B cell (primary cell): ENCODE measurements at regions not wholly inside any gene's neighbourhood (a gene's known extent, or its start where the extent isn't known, plus 50 kb on each side); places are given as distances from the start of the nearest gene placed in this dataset.

Experiments used
- ATAC-seq: fragments of 200-7000 bp; cut with Tn5 transposase; one replicate; pipeline ENCODE4 v1.10.0; 2021; ENCODE audit warnings: low read depth, mild to moderate bottlenecking, moderate number of reproducible peaks, moderate library complexity
- CTCF ChIA-PET: fragments of 350-600 bp; sonication (Branson Sonifier 250); formaldehyde crosslinking; loops from one replicate; lab custom pipeline; 2021; ENCODE audit warnings: antibody characterized with exemption, inconsistent platforms; lab: Charles Lee
- POLR2A ChIA-PET: fragments of 350-600 bp; sonication (Branson Sonifier 250); formaldehyde crosslinking; loops from one replicate; lab custom pipeline; 2021; ENCODE audit warnings: antibody characterized with exemption; lab: Charles Lee
- DNase-seq: peaks from one replicate; pipeline ENCODE4 v3.0.0; 2013
- H2AFZ ChIP-seq: 2 replicates; pipeline ENCODE4 v1.6.1; 2012; ENCODE audit warnings: mild to moderate bottlenecking, low read depth, low read length; ENCODE audit not compliant: insufficient read depth, poor library complexity, severe bottlenecking
- H3K27ac ChIP-seq, 2 donors: 1 replicate in 1 of 2; 2 replicates in 1 of 2; pipeline ENCODE4 v1.5.1; 2012 to 2013; ENCODE audit warnings: low read length in 2 of 2, mild to moderate bottlenecking in 2 of 2, moderate library complexity in 1 of 2
- H3K27me3 ChIP-seq, 4 experiments: fragments of 200-600 bp in 1 of 4; sonication (generic) in 1 of 4; replicated peaks in 1 of 4; 1 replicate in 2 of 4; 2 replicates in 2 of 4; pipeline versions ENCODE4 v1.6.1 to v1.7.0; 2013 to 2016; ENCODE audit warnings: low read length in 3 of 4, mild to moderate bottlenecking in 2 of 4, mixed read lengths in 1 of 4, moderate library complexity in 1 of 4; ENCODE audit not compliant: insufficient read depth in 4 of 4, control insufficient read depth in 3 of 4; ENCODE audit errors: control extremely low read depth in 1 of 4
- H3K36me3 ChIP-seq, 2 experiments: replicated peaks in 1 of 2; 1 replicate in 1 of 2; 2 replicates in 1 of 2; pipeline versions ENCODE4 v1.6.1 to v1.7.1; 2013; ENCODE audit warnings: low read length in 1 of 2; ENCODE audit not compliant: insufficient read depth in 2 of 2, control insufficient read depth in 1 of 2; ENCODE audit errors: control extremely low read depth in 1 of 2, extremely low read depth in 1 of 2
- H3K4me1 ChIP-seq, 2 donors: fragments of 200-600 bp in 1 of 2; sonication (generic) in 1 of 2; 1 replicate in 1 of 2; 2 replicates in 1 of 2; pipeline versions ENCODE4 v1.5.1 to v1.6.1; 2013 to 2017; ENCODE audit warnings: low read length in 2 of 2; ENCODE audit not compliant: control insufficient read depth in 2 of 2, insufficient read depth in 2 of 2
- H3K4me2 ChIP-seq: replicated peaks from 2 replicates; pipeline ENCODE3; 2012; ENCODE audit warnings: mild to moderate bottlenecking, low read depth, low read length; ENCODE audit not compliant: poor library complexity, severe bottlenecking
- H3K4me3 ChIP-seq, 5 experiments: fragments of 200-600 bp in 1 of 5; sonication (generic) in 1 of 5; 1 replicate in 3 of 5; 2 replicates in 2 of 5; pipeline versions ENCODE4 v1.5.1 to v1.7.0; 2011 to 2016; ENCODE audit warnings: low read length in 4 of 5, mild to moderate bottlenecking in 4 of 5, low read depth in 2 of 5, control low read depth in 1 of 5, moderate library complexity in 1 of 5; ENCODE audit not compliant: insufficient read depth in 1 of 5; ENCODE audit errors: control extremely low read depth in 1 of 5, extremely low read depth in 1 of 5
- H3K79me2 ChIP-seq: fragments of 200-600 bp; sonication (generic); one replicate; pipeline ENCODE4 v1.6.0; 2016; ENCODE audit warnings: low read length; ENCODE audit not compliant: control insufficient read depth, insufficient read depth
- H3K9ac ChIP-seq: fragments of 200-600 bp; sonication (generic); 2 replicates; pipeline ENCODE4 v1.6.1; 2017; ENCODE audit warnings: mild to moderate bottlenecking, low read length, moderate library complexity
- H3K9me3 ChIP-seq, 3 donors: one replicate each; pipeline versions ENCODE4 v1.6.1 to v1.7.1; 2013; ENCODE audit warnings: low read length in 2 of 3; ENCODE audit not compliant: control insufficient read depth in 2 of 3, insufficient read depth in 1 of 3; ENCODE audit errors: control extremely low read depth in 1 of 3
- H4K20me1 ChIP-seq: 2 replicates; pipeline ENCODE4 v1.6.0; 2012; ENCODE audit warnings: mild to moderate bottlenecking, low read length; ENCODE audit not compliant: insufficient read depth, control insufficient read depth, poor library complexity, severe bottlenecking
- H3K27ac Mint-ChIP-seq: one replicate; pipeline ENCODE4 v1.8.0; 2021; ENCODE audit warnings: mixed read lengths
- H3K27me3 Mint-ChIP-seq: one replicate; pipeline ENCODE4 v1.8.0; 2021; ENCODE audit warnings: mixed read lengths
- H3K4me1 Mint-ChIP-seq: one replicate; pipeline ENCODE4 v1.8.0; 2021; ENCODE audit warnings: mixed read lengths
- H3K4me3 Mint-ChIP-seq: one replicate; pipeline ENCODE4 v1.8.0; 2021; ENCODE audit warnings: mixed read lengths
- H3K9me3 Mint-ChIP-seq: one replicate; pipeline ENCODE4 v1.8.0; 2022; ENCODE audit warnings: mixed read lengths; ENCODE audit not compliant: insufficient read depth
- EZH2 ChIP-seq: IDR thresholded peaks from 2 replicates; pipeline ENCODE4 v1.6.1; 2012; ENCODE audit warnings: borderline replicate concordance, low read depth, mild to moderate bottlenecking, moderate library complexity, low read length; ENCODE audit not compliant: insufficient read depth, poor library complexity, severe bottlenecking
- WGBS: methylation state at CpG from one replicate; pipeline ENCODE4 v1.1.5; 2013; ENCODE audit warnings: missing lambda C conversion rate; ENCODE audit not compliant: insufficient coverage; 5-methylcytosine and 5-hydroxymethylcytosine counted together
- intact Hi-C: fragments of 100-400 bp; cut with micrococcal nuclease; formaldehyde crosslinking; loops from one replicate; pipeline ENCODE4 v1.10.0; 2022
- TF ChIP-seq, protein P1 (sequence below): fragments of 200-600 bp; IDR thresholded peaks from one replicate; pipeline ENCODE4 v1.8.0; 2022; ENCODE audit warnings: antibody characterized with exemption, mild to moderate bottlenecking

DNA sequence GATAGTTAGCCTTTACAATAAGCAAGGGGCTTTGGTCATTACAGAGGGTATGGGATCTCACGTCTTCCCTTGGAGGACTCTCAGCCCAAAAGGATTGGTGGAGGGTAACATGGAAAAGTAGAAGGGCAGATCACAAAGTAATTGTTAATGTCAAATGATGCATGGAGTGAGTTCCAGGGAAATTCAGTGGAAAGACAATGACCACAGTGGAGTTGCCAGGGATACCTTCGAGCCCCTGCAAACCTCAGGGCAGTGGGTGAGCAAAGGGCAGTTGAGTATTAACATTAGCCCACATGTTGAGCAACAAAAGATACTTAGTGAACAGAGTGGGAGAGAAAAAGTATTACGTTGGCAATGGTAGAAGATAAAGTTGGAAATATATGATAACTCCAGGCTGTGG is 593.4 kb upstream of the NR2F2 start:
- ATAC-seq (no peak), DNase-seq (no peak)
- no peaks in the 10 kb centered on the region for H4K20me1 ChIP-seq
- no peaks in the 10 kb centered on the region for H3K27me3 ChIP-seq
- no peaks in the 10 kb centered on the region for H3K27me3 Mint-ChIP-seq
- no peak overlapping the region for H3K27ac ChIP-seq
- H3K79me2 ChIP-seq: no peaks in the 10 kb centered on the region
- no peak overlapping the region for H3K9ac ChIP-seq
- ChIA-PET CTCF (no interaction called here), POLR2A (no interaction called here)
- no peak for TF ChIP-seq EZH2
- TF ChIP-seq, protein P1, sequence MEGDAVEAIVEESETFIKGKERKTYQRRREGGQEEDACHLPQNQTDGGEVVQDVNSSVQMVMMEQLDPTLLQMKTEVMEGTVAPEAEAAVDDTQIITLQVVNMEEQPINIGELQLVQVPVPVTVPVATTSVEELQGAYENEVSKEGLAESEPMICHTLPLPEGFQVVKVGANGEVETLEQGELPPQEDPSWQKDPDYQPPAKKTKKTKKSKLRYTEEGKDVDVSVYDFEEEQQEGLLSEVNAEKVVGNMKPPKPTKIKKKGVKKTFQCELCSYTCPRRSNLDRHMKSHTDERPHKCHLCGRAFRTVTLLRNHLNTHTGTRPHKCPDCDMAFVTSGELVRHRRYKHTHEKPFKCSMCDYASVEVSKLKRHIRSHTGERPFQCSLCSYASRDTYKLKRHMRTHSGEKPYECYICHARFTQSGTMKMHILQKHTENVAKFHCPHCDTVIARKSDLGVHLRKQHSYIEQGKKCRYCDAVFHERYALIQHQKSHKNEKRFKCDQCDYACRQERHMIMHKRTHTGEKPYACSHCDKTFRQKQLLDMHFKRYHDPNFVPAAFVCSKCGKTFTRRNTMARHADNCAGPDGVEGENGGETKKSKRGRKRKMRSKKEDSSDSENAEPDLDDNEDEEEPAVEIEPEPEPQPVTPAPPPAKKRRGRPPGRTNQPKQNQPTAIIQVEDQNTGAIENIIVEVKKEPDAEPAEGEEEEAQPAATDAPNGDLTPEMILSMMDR: no peak
- no peak overlapping the region for H3K4me2 ChIP-seq
- H3K4me1 ChIP-seq: peaks cover 8 to 24% of the 10 kb centered on the region in 2 donors
- intact Hi-C loops: no loop called here
- WGBS: 79% methylated on average over 3 of the region's 3 CpGs
- no peaks in the 10 kb centered on the region for H3K36me3 ChIP-seq
- H3K9me3 ChIP-seq: peaks cover 0 to 3% (median 2%) of the 10 kb centered on the region in 3 donors
- no peak overlapping the region for H3K4me3 Mint-ChIP-seq
- peaks cover 7% of the 10 kb centered on the region for H3K9me3 Mint-ChIP-seq
- no peak overlapping the region for H2AFZ ChIP-seq
- H3K4me3 ChIP-seq: no peak overlapping the region
- H3K27ac Mint-ChIP-seq: no peak overlapping the region
- peaks cover 19% of the 10 kb centered on the region for H3K4me1 Mint-ChIP-seq

DNA sequence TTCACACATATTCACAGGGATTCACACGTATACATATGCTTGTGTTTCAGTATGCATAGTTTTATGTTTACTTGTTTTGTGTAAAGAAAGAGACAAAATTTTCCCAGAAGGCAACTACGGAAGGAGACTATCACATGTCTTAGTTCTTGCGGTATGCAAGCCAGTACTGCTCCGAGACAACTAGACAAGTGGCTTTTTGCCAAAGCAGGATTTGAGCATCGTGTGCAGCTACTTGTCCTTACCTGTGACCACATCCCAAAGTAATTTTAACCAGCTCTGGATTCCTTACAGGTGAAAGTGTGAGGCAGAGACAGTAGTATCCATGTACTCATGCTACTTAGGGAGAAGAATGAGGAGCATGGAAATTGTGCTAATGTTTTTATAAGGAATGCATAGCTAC is 591.4 kb upstream of the NR2F2 start:
- Mint-ChIP-seq H3K4me3 (no peak overlapping the region), H3K27me3 (no peaks in the 10 kb centered on the region), H3K9me3 (peaks cover 7% of the 10 kb centered on the region), H3K4me1 (peaks cover 15% of the 10 kb centered on the region), H3K27ac (no peak overlapping the region)
- TF ChIP-seq, protein P1: no peak
- no peak for TF ChIP-seq EZH2
- no peak for ATAC-seq
- 93% methylated on average over 4 of the region's 5 CpGs for WGBS
- no peak overlapping the region for H3K9ac ChIP-seq
- ChIA-PET CTCF (no interaction called here), POLR2A (no interaction called here)
- intact Hi-C loops: no loop called here
- no peak overlapping the region for H2AFZ ChIP-seq
- no peaks in the 10 kb centered on the region for H3K36me3 ChIP-seq
- H3K79me2 ChIP-seq: no peaks in the 10 kb centered on the region
- no peaks in the 10 kb centered on the region for H4K20me1 ChIP-seq
- DNase-seq: no peak
- peaks cover 0 to 3% (median 2%) of the 10 kb centered on the region in 3 donors for H3K9me3 ChIP-seq
- no peak overlapping the region for H3K27ac ChIP-seq
- H3K4me2 ChIP-seq: no peak overlapping the region
- no peaks in the 10 kb centered on the region for H3K27me3 ChIP-seq
- H3K4me1 ChIP-seq: peaks cover 8 to 20% of the 10 kb centered on the region in 2 donors
- no peak overlapping the region for H3K4me3 ChIP-seq
